Hepatocyte (in vitro differentiated cells): ENCODE measurements at regions not wholly inside any gene's neighbourhood (a gene's known extent, or its start where the extent isn't known, plus 50 kb on each side); places are given as distances from the start of the nearest gene placed in this dataset.

Experiments used
- DNase-seq: peaks from one replicate; pipeline ENCODE4 v3.0.0-alpha.2; 2016; ENCODE audit warnings: low spot score
- H2AFZ ChIP-seq: fragments of 200-600 bp; sonication (generic); 2 replicates; pipeline ENCODE4 v1.6.0; 2016; ENCODE audit warnings: antibody characterized with exemption, mild to moderate bottlenecking
- H3K27ac ChIP-seq: fragments of 200-600 bp; sonication (generic); 2 replicates; pipeline ENCODE4 v1.5.1; 2016; ENCODE audit warnings: mild to moderate bottlenecking
- H3K27me3 ChIP-seq: fragments of 200-600 bp; sonication (generic); 2 replicates; pipeline ENCODE4 v1.6.1; 2016
- H3K36me3 ChIP-seq: fragments of 200-600 bp; sonication (generic); replicated peaks from 2 replicates; pipeline ENCODE4 v1.5.1; 2016; ENCODE audit warnings: low read depth; ENCODE audit not compliant: insufficient read depth
- H3K4me1 ChIP-seq: fragments of 200-600 bp; sonication (generic); 2 replicates; pipeline ENCODE4 v1.5.1; 2016; ENCODE audit warnings: mild to moderate bottlenecking, moderate library complexity; ENCODE audit not compliant: insufficient read depth
- H3K4me2 ChIP-seq: fragments of 200-600 bp; sonication (generic); 2 replicates; pipeline ENCODE4 v1.6.0; 2016
- H3K4me3 ChIP-seq: fragments of 200-600 bp; sonication (generic); 2 replicates; pipeline ENCODE4 v1.5.1; 2016; ENCODE audit warnings: mild to moderate bottlenecking
- H3K79me2 ChIP-seq: fragments of 200-600 bp; sonication (generic); 2 replicates; pipeline ENCODE4 v1.6.0; 2017; ENCODE audit warnings: mild to moderate bottlenecking
- H3K9me2 ChIP-seq: fragments of 200-600 bp; sonication (generic); replicated peaks from 2 replicates; pipeline ENCODE4 v1.6.0; 2017; ENCODE audit warnings: mild to moderate bottlenecking; ENCODE audit not compliant: insufficient read depth
- H3K9me3 ChIP-seq: fragments of 200-600 bp; sonication (generic); 2 replicates; pipeline ENCODE4 v1.5.1; 2016; ENCODE audit warnings: low read depth, mild to moderate bottlenecking
- H4K20me1 ChIP-seq: fragments of 200-600 bp; sonication (generic); 2 replicates; pipeline ENCODE4 v1.6.0; 2016; ENCODE audit warnings: mild to moderate bottlenecking; ENCODE audit not compliant: insufficient read depth, poor library complexity, severe bottlenecking
- CTCF ChIP-seq: fragments of 200-600 bp; sonication (generic); IDR thresholded peaks from 2 replicates; pipeline ENCODE4 v1.5.1; 2016; ENCODE audit warnings: antibody characterized with exemption, mild to moderate bottlenecking; ENCODE audit not compliant: poor library complexity
- EZH2 ChIP-seq: fragments of 200-600 bp; sonication (generic); IDR thresholded peaks from 2 replicates; pipeline ENCODE4 v1.6.1; 2016; ENCODE audit warnings: antibody characterized with exemption, mild to moderate bottlenecking, borderline replicate concordance
- EZH2phosphoT487 ChIP-seq: fragments of 200-600 bp; sonication (generic); IDR thresholded peaks from one replicate; pipeline ENCODE4 v1.6.1; 2018; ENCODE audit warnings: antibody characterized with exemption, mild to moderate bottlenecking, low read depth, moderate library complexity; ENCODE audit not compliant: unreplicated experiment, severe bottlenecking
- WGBS: methylation state at CpG from one replicate; pipeline ENCODE4 v1.1.6; 2016; ENCODE audit warnings: low lambda C conversion rate; ENCODE audit errors: missing lambda C conversion rate; 5-methylcytosine and 5-hydroxymethylcytosine counted together

GRCh38 chr4:188719794-188720193 is 580.6 kb downstream of the TRIML1 start:
- 95% methylated on average over 1 of the region's 1 CpG for WGBS

GRCh38 chr4:188722911-188723310 is 583.7 kb downstream of the TRIML1 start:
- Histone ChIP-seq H3K4me3 (no peak overlapping the region), H3K27ac (no peak overlapping the region), H3K9me3 (no peaks in the 10 kb centered on the region), H3K79me2 (no peaks in the 10 kb centered on the region), H3K9me2 (no peaks in the 10 kb centered on the region), H3K4me2 (no peak overlapping the region), H3K36me3 (no peaks in the 10 kb centered on the region), H4K20me1 (no peaks in the 10 kb centered on the region), H3K4me1 (no peaks in the 10 kb centered on the region), H3K27me3 (no peaks in the 10 kb centered on the region), H2AFZ (no peak overlapping the region)
- no peak for DNase-seq
- no peak for TF ChIP-seq CTCF
- no peak for TF ChIP-seq EZH2phosphoT487
- TF ChIP-seq EZH2 = no peak

More at GRCh38 chr4:188719794-188720193, 580.6 kb downstream of the TRIML1 start:
- H3K4me1 ChIP-seq = no peaks in the 10 kb centered on the region
- no peaks in the 10 kb centered on the region for H3K9me2 ChIP-seq
- no peaks in the 10 kb centered on the region for H4K20me1 ChIP-seq
- no peaks in the 10 kb centered on the region for H3K27me3 ChIP-seq
- H3K9me3 ChIP-seq = no peaks in the 10 kb centered on the region
- no peak for DNase-seq
- H3K4me2 ChIP-seq = no peak overlapping the region
- H3K36me3 ChIP-seq = no peaks in the 10 kb centered on the region
- H3K79me2 ChIP-seq = no peaks in the 10 kb centered on the region
- H3K27ac ChIP-seq = no peak overlapping the region
- no peak overlapping the region for H2AFZ ChIP-seq
- TF ChIP-seq EZH2 = no peak
- TF ChIP-seq CTCF = peak; percentile 10
- TF ChIP-seq EZH2phosphoT487 = no peak
- H3K4me3 ChIP-seq = no peak overlapping the region

GRCh38 chr4:188727746-188728145 is 588.5 kb downstream of the TRIML1 start:
- no peak overlapping the region for H3K4me2 ChIP-seq
- no peaks in the 10 kb centered on the region for H3K27me3 ChIP-seq
- H3K79me2 ChIP-seq = no peaks in the 10 kb centered on the region
- no peak overlapping the region for H3K4me3 ChIP-seq
- no peak overlapping the region for H3K27ac ChIP-seq
- DNase-seq = no peak
- no peaks in the 10 kb centered on the region for H4K20me1 ChIP-seq
- no peaks in the 10 kb centered on the region for H3K4me1 ChIP-seq
- no peaks in the 10 kb centered on the region for H3K9me2 ChIP-seq
- H3K9me3 ChIP-seq = no peaks in the 10 kb centered on the region
- no peak overlapping the region for H2AFZ ChIP-seq
- no peak for TF ChIP-seq EZH2phosphoT487
- TF ChIP-seq CTCF = no peak
- TF ChIP-seq EZH2 = no peak
- WGBS = 83% methylated on average over 1 of the region's 1 CpG
- H3K36me3 ChIP-seq = no peaks in the 10 kb centered on the region

- no peaks in the 10 kb centered on the region for H3K36me3 ChIP-seq
- H3K9me2 ChIP-seq = no peaks in the 10 kb centered on the region
- H3K27me3 ChIP-seq = no peaks in the 10 kb centered on the region
- no peaks in the 10 kb centered on the region for H3K79me2 ChIP-seq
- DNase-seq = no peak
- no peak overlapping the region for H2AFZ ChIP-seq
- no peak overlapping the region for H3K4me3 ChIP-seq
- 35% methylated on average over 1 of the region's 1 CpG for WGBS
- no peaks in the 10 kb centered on the region for H3K9me3 ChIP-seq
- H3K27ac ChIP-seq = no peak overlapping the region
- no peaks in the 10 kb centered on the region for H3K4me1 ChIP-seq
- H4K20me1 ChIP-seq = no peaks in the 10 kb centered on the region
- H3K4me2 ChIP-seq = no peak overlapping the region
- TF ChIP-seq CTCF (no peak), EZH2phosphoT487 (no peak), EZH2 (no peak)
These were observed 589.1 kb downstream of the TRIML1 start for GRCh38 chr4:188728359-188728758.
